PC-9 (cell line): ENCODE measurements at regions not wholly inside any gene's neighbourhood (a gene's known extent, or its start where the extent isn't known, plus 50 kb on each side); places are given as distances from the start of the nearest gene placed in this dataset.

ENCODE experiments used
- BruUV-seq: library from RNA; stranded (reverse); fragments of 400-500 nt; replicated peaks from 2 replicates; lab custom pipeline; 2021; lab: Mats Ljungman, UMichigan
- CTCF ChIA-PET: fragments of 300-600 bp; sonication (Branson Sonifier 250); formaldehyde crosslinking; loops from one replicate; lab custom pipeline; 2022; ENCODE audit warnings: antibody characterized with exemption; lab: Charles Lee
- POLR2A ChIA-PET: fragments of 300-600 bp; sonication (Branson Sonifier 250); formaldehyde crosslinking; loops from one replicate; lab custom pipeline; 2022; ENCODE audit warnings: antibody characterized with exemption; ENCODE audit not compliant: unreplicated experiment; lab: Charles Lee
- DNase-seq, 2 experiments: peaks; one replicate each; pipeline versions ENCODE4 v3.0.0 to v3.0.0-alpha.2; 2015 to 2022; ENCODE audit warnings: mixed read lengths in 1 of 2
- H2AFZ ChIP-seq: fragments of 200-600 bp; sonication (generic); 2 replicates; pipeline ENCODE4 v1.8.1; 2017; ENCODE audit warnings: antibody characterized with exemption
- H3F3A ChIP-seq: fragments of 200-600 bp; sonication (generic); 2 replicates; pipeline ENCODE4 v1.8.1; 2017; ENCODE audit warnings: antibody characterized with exemption, mild to moderate bottlenecking, low read depth; ENCODE audit not compliant: insufficient read depth
- H3K27ac ChIP-seq: fragments of 200-600 bp; sonication (generic); 2 replicates; pipeline ENCODE4 v1.6.1; 2016; ENCODE audit warnings: mixed run types
- H3K27me3 ChIP-seq: fragments of 200-600 bp; sonication (generic); 2 replicates; pipeline ENCODE4 v1.6.1; 2016; ENCODE audit warnings: low read depth, mixed run types; ENCODE audit not compliant: insufficient read depth
- H3K36me3 ChIP-seq: fragments of 200-600 bp; sonication (generic); 2 replicates; pipeline ENCODE4 v1.6.1; 2016; ENCODE audit warnings: low read depth, mixed run types
- H3K4me1 ChIP-seq: fragments of 200-600 bp; sonication (generic); replicated peaks from 2 replicates; pipeline ENCODE4 v1.6.1; 2016; ENCODE audit warnings: mixed run types; ENCODE audit not compliant: insufficient read depth
- H3K4me2 ChIP-seq: fragments of 200-600 bp; sonication (generic); 2 replicates; pipeline ENCODE4 v1.6.1; 2017; ENCODE audit warnings: mixed run types
- H3K4me3 ChIP-seq: fragments of 200-600 bp; sonication (generic); 2 replicates; pipeline ENCODE4 v1.6.1; 2016; ENCODE audit warnings: mixed run types
- H3K79me2 ChIP-seq: fragments of 200-600 bp; sonication (generic); 2 replicates; pipeline ENCODE4 v1.6.1; 2017; ENCODE audit warnings: low read depth, mixed run types
- H3K9me2 ChIP-seq: fragments of 200-600 bp; sonication (generic); 2 replicates; pipeline ENCODE4 v1.8.1; 2017; ENCODE audit warnings: mild to moderate bottlenecking; ENCODE audit not compliant: insufficient read depth
- H3K9me3 ChIP-seq: fragments of 200-600 bp; sonication (generic); 2 replicates; pipeline ENCODE4 v1.8.1; 2016; ENCODE audit warnings: low read depth; ENCODE audit not compliant: insufficient read depth
- H4K20me1 ChIP-seq: fragments of 200-600 bp; sonication (generic); 2 replicates; pipeline ENCODE4 v1.8.1; 2017; ENCODE audit not compliant: insufficient read depth
- CTCF ChIP-seq: fragments of 200-600 bp; sonication (generic); conservative IDR thresholded peaks from 2 replicates; pipeline ENCODE4 v1.6.1; 2017; ENCODE audit warnings: mixed run types, antibody characterized with exemption, mild to moderate bottlenecking, moderate library complexity
- EZH2 ChIP-seq: fragments of 200-600 bp; sonication (generic); IDR thresholded peaks from 2 replicates; pipeline ENCODE4 v1.8.0; 2017; ENCODE audit warnings: antibody characterized with exemption, low read depth
- intact Hi-C: fragments of 100-400 bp; cut with micrococcal nuclease; formaldehyde crosslinking; loops from one replicate; pipeline ENCODE4 v1.10.0; 2022; ENCODE audit not compliant: unreplicated experiment

GRCh38 chr5:167312225-167312624 is 979.2 kb upstream of the WWC1 start:
- Histone ChIP-seq H3F3A (no peaks in the 10 kb centered on the region), H3K4me2 (no peak overlapping the region), H3K9me3 (no peaks in the 10 kb centered on the region), H3K79me2 (no peaks in the 10 kb centered on the region), H2AFZ (no peak overlapping the region), H3K9me2 (no peaks in the 10 kb centered on the region), H3K27ac (no peak overlapping the region), H3K4me3 (no peak overlapping the region), H3K4me1 (no peaks in the 10 kb centered on the region), H3K27me3 (peaks cover 11% of the 10 kb centered on the region; the same call in 1 of the 2 replicates), H4K20me1 (no peaks in the 10 kb centered on the region), H3K36me3 (no peaks in the 10 kb centered on the region)
- no peak for TF ChIP-seq CTCF
- TF ChIP-seq EZH2: no peak
- ChIA-PET CTCF (no interaction called here), POLR2A (no interaction called here)
- BruUV-seq: no TSS peak
- intact Hi-C loops: no loop called here
- no peak for DNase-seq

- Histone ChIP-seq H3K9me2 (no peaks in the 10 kb centered on the region), H3K4me1 (no peaks in the 10 kb centered on the region), H4K20me1 (no peaks in the 10 kb centered on the region), H3K36me3 (no peaks in the 10 kb centered on the region), H2AFZ (no peak overlapping the region), H3K4me3 (no peak overlapping the region), H3K4me2 (no peak overlapping the region), H3K27me3 (no peaks in the 10 kb centered on the region), H3K27ac (no peak overlapping the region), H3F3A (no peaks in the 10 kb centered on the region), H3K9me3 (no peaks in the 10 kb centered on the region), H3K79me2 (no peaks in the 10 kb centered on the region)
- CTCF ChIA-PET: no interaction called here
- POLR2A ChIA-PET: no interaction called here
- BruUV-seq: no TSS peak
- DNase-seq: no peak
- intact Hi-C loops: no loop called here
- TF ChIP-seq EZH2: no peak
- TF ChIP-seq CTCF: no peak
Observed at GRCh38 chr5:167315762-167316161, 975.7 kb upstream of the WWC1 start.

GRCh38 chr5:167317884-167318283 is 973.6 kb upstream of the WWC1 start:
- H3K79me2 ChIP-seq: no peaks in the 10 kb centered on the region
- no peaks in the 10 kb centered on the region for H3K27me3 ChIP-seq
- no peak overlapping the region for H3K27ac ChIP-seq
- H3K9me2 ChIP-seq: no peaks in the 10 kb centered on the region
- H3K4me3 ChIP-seq: no peak overlapping the region
- CTCF ChIA-PET: no interaction called here
- H2AFZ ChIP-seq: no peak overlapping the region
- no TSS peak for BruUV-seq
- no peak overlapping the region for H3K4me2 ChIP-seq
- H4K20me1 ChIP-seq: no peaks in the 10 kb centered on the region
- H3F3A ChIP-seq: no peaks in the 10 kb centered on the region
- no peak for DNase-seq
- no peaks in the 10 kb centered on the region for H3K36me3 ChIP-seq
- TF ChIP-seq EZH2 (no peak), CTCF (no peak)
- intact Hi-C loops: no loop called here
- no peaks in the 10 kb centered on the region for H3K9me3 ChIP-seq
- no peaks in the 10 kb centered on the region for H3K4me1 ChIP-seq
- POLR2A ChIA-PET: no interaction called here
